Esophagus muscularis mucosa (tissue), 4 donors: ENCODE measurements at regions not wholly inside any gene's neighbourhood (a gene's known extent, or its start where the extent isn't known, plus 50 kb on each side); places are given as distances from the start of the nearest gene placed in this dataset.

Source experiments
- CTCF ChIP-seq, 3 experiments: fragments of 200-600 bp in 2 of 3; fragments of 450-650 bp in 1 of 3; sonication (generic) in 2 of 3; IDR thresholded peaks; one replicate each; pipeline ENCODE4 v1.5.1; 2017 to 2019; ENCODE audit warnings: antibody characterized with exemption in 3 of 3, mild to moderate bottlenecking in 2 of 3, moderate library complexity in 1 of 3
- EP300 ChIP-seq: sonication (generic); formaldehyde crosslinking; IDR thresholded peaks from one replicate; pipeline ENCODE4 v1.6.1; 2017; ENCODE audit warnings: antibody characterized with exemption
- POLR2A ChIP-seq: fragments of 450-650 bp; IDR thresholded peaks from one replicate; pipeline ENCODE4 v1.6.1; 2017; ENCODE audit warnings: antibody characterized with exemption, moderate library complexity, mild to moderate bottlenecking, low read depth
- POLR2AphosphoS5 ChIP-seq, 2 donors: sonication (generic); formaldehyde crosslinking; IDR thresholded peaks; one replicate each; pipeline ENCODE4 v1.6.1; 2017; ENCODE audit warnings: antibody characterized with exemption in 2 of 2

- TF ChIP-seq CTCF (IDR thresholded peaks at IDR 0.05) = no peak
- TF ChIP-seq POLR2A = no peak
- TF ChIP-seq EP300 = no peak
- TF ChIP-seq POLR2AphosphoS5 (IDR thresholded peaks at IDR 0.05) = no peak
Measured at GRCh38 chr3:116929505-116930222, 220.1 kb downstream of the TUSC7 start.
